H54 (cell line): ENCODE measurements at regions not wholly inside any gene's neighbourhood (a gene's known extent, or its start where the extent isn't known, plus 50 kb on each side); places are given as distances from the start of the nearest gene placed in this dataset.

Experiments used
- DNase-seq: peaks from one replicate; pipeline ENCODE4 v3.0.0; 2011; ENCODE audit warnings: low spot score, mixed read lengths; ENCODE audit not compliant: insufficient read length
- FAIRE-seq: peaks from 3 replicates; lab custom pipeline; 2011; peaks lifted over from hg19 to GRCh38; lab: Jason Lieb, UNC
- POLR2A ChIP-seq: IDR thresholded peaks from 2 replicates; pipeline ENCODE4 v1.6.1; 2011; ENCODE audit warnings: low read depth, mild to moderate bottlenecking, low read length

DNA sequence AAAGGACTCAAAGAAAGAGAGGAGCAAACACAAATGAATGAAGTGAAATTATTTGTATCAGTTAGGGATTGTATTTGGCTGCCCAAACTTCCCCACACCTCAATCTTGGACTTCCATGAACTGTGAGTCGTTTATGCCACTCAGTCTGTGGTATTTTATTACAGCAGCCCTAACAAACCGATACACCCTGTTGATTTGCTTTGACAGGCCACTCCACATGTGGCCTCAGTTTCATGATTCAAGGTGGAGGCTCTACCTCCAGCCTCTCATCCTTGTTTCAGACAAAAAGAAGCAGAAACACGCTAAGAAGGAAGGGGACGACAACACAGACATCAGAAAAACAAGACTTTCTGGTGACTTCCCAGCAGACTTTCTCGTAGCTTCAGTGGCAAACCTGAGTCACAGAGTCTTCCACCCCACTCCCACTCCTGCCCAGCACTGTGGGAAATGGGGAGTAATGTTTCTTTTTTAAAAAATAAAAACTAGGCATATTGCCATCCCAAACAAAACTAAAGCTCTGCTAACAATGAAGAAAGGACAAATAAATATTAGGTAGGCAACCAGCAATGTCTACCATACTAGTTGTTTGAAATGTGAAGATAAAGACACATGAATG lies 52.2 kb upstream of the ABCA1 start:
- no peak for DNase-seq
- TF ChIP-seq POLR2A: no peak
- FAIRE-seq: peak; percentile 60

- DNase-seq: no peak
- TF ChIP-seq POLR2A: no peak
- FAIRE-seq: no peak
Observed at GRCh38 chr9:104981543-104982129, 53.7 kb upstream of the ABCA1 start.

GRCh38 chr9:104982543-104982942 lies 54.6 kb upstream of the ABCA1 start:
- DNase-seq: no peak
- no peak for TF ChIP-seq POLR2A
- no peak for FAIRE-seq

DNA sequence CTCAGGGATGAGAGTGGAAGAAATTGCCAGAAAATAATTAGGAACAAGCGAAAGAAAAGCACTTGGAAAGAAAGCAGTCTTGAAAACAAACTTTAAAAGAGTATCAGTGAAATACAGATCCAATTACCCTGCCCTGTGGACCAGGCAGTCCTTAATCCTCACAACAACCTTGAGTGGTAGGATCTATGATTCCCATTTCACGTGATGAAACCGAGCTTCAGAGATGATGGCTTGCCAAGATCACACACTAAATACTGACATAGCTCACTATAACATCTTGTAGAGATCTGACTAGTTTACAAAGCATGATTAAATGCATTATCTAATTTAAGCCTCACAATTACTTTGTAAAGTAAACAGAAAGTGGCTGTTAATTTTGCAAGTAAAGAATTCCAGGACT lies 55.5 kb upstream of the ABCA1 start:
- no peak for FAIRE-seq
- DNase-seq: no peak

GRCh38 chr9:104984121-104984520 lies 56.2 kb upstream of the ABCA1 start:
- TF ChIP-seq POLR2A: no peak
- FAIRE-seq (no peak), DNase-seq (no peak)

More for the DNA sequence above, 55.5 kb upstream of the ABCA1 start:
- no peak for TF ChIP-seq POLR2A

GRCh38 chr9:104984542-104984941 lies 56.6 kb upstream of the ABCA1 start:
- DNase-seq: no peak
- TF ChIP-seq POLR2A: no peak
- FAIRE-seq: no peak

DNA sequence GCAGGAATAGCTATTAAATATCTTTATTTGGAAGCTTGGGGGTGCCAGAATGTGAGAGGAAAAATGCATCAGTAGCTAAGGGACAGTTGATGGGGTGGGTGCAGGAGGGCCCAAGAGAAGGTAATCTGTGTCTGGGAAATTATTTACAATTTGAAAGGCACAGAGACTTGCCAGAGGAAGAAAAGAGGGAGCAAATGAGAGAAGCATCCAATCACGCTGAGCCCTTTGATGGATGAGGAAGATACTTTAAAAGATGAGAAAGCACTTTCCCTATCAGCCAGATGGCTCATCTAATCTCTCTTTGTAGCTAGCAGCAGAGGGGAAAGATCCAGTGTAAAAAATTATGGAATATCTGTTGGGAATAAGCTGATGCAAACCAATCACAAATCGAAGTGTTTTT lies 57.0 kb upstream of the ABCA1 start:
- no peak for FAIRE-seq
- DNase-seq: no peak
- no peak for TF ChIP-seq POLR2A

DNA sequence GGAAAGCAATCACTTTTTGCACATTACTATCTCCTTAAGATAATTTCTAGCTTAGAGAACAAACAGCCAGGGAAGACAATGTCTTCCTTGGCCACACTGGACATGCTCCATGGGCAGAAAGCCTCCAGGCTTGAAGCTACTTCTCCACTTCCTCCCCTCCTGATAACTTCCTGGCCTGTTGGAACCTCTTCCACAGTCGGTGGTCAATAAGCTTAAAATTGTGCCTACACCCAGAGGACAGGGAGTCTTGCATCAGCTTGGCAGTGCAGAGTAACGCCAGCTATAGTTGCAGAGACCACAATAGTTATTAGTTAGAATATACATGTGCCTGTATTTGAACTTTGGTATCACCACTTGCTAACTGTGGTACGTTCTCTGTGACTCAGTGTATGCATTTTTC lies 58.1 kb upstream of the ABCA1 start:
- DNase-seq (no peak), FAIRE-seq (no peak)
- no peak for TF ChIP-seq POLR2A

DNA sequence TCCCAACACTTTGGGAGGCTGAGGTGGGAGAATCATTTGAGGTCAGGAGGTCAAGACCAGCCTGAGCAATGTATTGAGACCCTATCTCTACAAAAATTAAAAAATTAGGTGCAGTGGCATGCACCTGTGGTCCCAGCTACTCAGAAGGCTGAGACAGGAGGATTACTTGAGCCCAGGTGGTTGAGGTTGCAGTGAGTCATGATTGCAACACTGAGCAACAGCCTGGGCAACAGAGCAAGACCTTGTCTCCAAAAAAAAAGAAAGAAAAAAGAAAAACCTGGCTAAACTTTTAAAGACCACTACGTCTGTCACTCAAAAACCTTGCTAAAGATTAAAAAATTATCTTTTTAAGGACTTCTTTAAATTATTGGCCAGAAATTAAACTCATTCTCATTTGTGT lies 59.8 kb upstream of the ABCA1 start:
- no peak for FAIRE-seq
- DNase-seq: no peak

GRCh38 chr9:104988539-104988938 lies 60.6 kb upstream of the ABCA1 start:
- TF ChIP-seq POLR2A: no peak
- FAIRE-seq (no peak), DNase-seq (no peak)

More for the DNA sequence above, 59.8 kb upstream of the ABCA1 start:
- no peak for TF ChIP-seq POLR2A

DNA sequence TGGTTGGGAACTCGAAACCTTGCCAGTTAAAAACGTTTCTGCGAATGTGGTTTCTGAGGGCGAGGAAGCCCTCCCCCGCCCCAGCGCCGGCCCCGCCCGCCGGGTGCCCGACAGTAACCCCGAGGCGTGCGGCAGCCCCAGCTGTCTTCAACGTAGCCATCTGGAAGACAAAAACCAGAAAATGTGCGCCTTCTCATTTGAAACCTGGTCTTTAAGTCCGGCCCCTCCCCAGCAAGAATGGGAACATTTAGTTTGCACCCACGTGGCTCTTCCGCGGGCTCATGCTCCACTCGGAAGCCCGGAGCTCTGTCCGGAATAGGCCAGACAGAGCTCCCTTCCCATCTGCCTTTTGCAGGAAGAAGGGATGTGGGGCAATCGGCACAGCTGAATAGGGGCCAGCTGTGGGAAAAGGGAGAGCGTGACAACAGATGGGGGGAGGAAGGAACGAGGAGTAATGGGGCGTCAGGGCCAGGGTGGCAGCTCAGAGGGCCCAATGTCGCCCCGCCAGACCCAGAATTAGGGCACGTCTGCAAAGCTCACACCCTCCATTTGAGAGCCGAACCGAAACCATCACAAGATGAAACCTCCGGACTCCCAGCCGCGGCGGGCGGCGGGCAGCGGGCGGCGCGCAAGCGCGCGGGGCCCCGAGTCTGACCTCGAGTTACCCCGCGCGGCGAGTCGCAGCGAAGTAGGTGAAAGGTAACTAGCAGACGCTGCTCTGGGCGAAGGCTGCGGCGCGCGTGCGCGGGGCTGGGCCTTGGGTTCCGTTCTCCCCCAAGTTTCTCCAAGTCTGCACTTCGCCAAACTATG lies 63.4 kb upstream of the ABCA1 start:
- peak; percentile 66 for FAIRE-seq
- DNase-seq: peak; percentile 93

GRCh38 chr9:104992659-104993058 lies 64.7 kb upstream of the ABCA1 start:
- FAIRE-seq: no peak
- DNase-seq: no peak
- TF ChIP-seq POLR2A: no peak

More for the DNA sequence above, 63.4 kb upstream of the ABCA1 start:
- peak; percentile 51; the same call in 1 of the 2 replicates for TF ChIP-seq POLR2A

DNA sequence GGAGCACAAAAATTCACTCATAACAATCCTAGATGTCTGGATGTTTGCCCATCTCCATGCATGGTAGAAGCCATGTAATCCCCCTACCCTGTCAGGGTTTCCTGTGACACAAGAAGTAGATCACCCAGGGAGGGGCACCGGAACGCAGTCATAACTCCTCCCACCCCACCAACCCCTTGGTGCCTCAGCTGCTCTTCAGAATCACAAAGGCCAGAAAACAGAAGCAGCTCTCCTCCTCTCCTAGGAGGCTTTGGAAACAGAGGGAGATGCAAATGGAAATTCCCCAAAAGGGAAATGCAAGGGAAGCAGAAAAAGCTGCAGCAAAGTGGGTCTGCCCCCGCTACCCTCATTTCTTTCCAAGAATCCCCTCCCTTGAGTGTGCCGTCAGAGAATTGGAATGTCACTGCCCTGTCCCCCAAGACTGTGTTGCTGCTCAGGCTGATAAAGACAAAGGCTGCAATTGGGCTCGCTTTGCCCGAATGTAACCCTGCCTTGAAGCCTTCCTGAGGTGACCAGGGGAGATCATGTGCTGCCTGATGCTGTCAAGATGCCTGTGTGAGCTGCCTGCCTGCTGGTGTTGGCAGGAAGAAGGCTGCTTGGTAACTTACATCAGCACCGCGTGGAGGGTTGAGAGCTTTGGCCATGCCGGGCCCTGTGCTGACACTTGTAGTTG lies 65.5 kb upstream of the ABCA1 start:
- peak; percentile 69 for FAIRE-seq
- TF ChIP-seq POLR2A: no peak
- DNase-seq: peak; percentile 53

DNA sequence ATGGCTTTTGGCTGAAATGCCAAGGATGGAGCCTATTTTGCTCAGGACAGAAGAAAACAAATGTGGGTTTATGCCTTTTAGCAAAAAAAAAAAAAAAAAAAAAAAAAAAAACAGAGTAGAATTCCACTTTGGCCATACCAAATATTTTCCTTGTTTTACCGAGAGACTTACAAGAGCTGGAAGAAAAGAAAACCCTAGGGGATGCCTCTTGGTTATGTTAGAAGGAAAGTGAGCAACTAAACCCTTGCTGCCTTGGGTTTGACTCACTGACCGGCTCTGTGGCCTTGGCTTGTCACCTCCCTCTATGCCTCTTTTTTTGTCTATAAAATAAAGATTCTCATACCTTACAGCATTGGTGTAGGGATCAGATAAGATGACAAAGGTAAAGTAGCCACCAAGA lies 69.6 kb upstream of the ABCA1 start:
- no peak for TF ChIP-seq POLR2A
- FAIRE-seq (no peak), DNase-seq (no peak)
